Ishikawa (cell line): ENCODE measurements at regions not wholly inside any gene's neighbourhood (a gene's known extent, or its start where the extent isn't known, plus 50 kb on each side); places are given as distances from the start of the nearest gene placed in this dataset.

ENCODE experiments used
- CEBPB ChIP-seq: IDR thresholded peaks from 2 replicates; pipeline ENCODE4 v1.6.1; 2012
- CREB1 ChIP-seq: IDR thresholded peaks from 2 replicates; pipeline ENCODE4 v1.6.1; 2012; ENCODE audit warnings: low read depth
- EP300 ChIP-seq: IDR thresholded peaks from 2 replicates; pipeline ENCODE4 v1.6.1; 2012; ENCODE audit warnings: borderline replicate concordance
- FOXM1 ChIP-seq: IDR thresholded peaks from 2 replicates; pipeline ENCODE4 v1.6.1; 2012; ENCODE audit warnings: low read depth, borderline replicate concordance
- RAD21 ChIP-seq: IDR thresholded peaks from 2 replicates; pipeline ENCODE4 v1.6.1; 2012; ENCODE audit warnings: low read depth
- TAF1 ChIP-seq: IDR thresholded peaks from 2 replicates; pipeline ENCODE4 v1.6.1; 2012; ENCODE audit warnings: low read depth, mild to moderate bottlenecking
- TEAD4 ChIP-seq: IDR thresholded peaks from 2 replicates; pipeline ENCODE4 v1.6.1; 2012
- TF ChIP-seq, protein P1 (sequence below): IDR thresholded peaks from 2 replicates; pipeline ENCODE4 v1.6.1; 2012; ENCODE audit warnings: low read depth, mild to moderate bottlenecking

- no peak for TF ChIP-seq TAF1
- TF ChIP-seq, protein P1, sequence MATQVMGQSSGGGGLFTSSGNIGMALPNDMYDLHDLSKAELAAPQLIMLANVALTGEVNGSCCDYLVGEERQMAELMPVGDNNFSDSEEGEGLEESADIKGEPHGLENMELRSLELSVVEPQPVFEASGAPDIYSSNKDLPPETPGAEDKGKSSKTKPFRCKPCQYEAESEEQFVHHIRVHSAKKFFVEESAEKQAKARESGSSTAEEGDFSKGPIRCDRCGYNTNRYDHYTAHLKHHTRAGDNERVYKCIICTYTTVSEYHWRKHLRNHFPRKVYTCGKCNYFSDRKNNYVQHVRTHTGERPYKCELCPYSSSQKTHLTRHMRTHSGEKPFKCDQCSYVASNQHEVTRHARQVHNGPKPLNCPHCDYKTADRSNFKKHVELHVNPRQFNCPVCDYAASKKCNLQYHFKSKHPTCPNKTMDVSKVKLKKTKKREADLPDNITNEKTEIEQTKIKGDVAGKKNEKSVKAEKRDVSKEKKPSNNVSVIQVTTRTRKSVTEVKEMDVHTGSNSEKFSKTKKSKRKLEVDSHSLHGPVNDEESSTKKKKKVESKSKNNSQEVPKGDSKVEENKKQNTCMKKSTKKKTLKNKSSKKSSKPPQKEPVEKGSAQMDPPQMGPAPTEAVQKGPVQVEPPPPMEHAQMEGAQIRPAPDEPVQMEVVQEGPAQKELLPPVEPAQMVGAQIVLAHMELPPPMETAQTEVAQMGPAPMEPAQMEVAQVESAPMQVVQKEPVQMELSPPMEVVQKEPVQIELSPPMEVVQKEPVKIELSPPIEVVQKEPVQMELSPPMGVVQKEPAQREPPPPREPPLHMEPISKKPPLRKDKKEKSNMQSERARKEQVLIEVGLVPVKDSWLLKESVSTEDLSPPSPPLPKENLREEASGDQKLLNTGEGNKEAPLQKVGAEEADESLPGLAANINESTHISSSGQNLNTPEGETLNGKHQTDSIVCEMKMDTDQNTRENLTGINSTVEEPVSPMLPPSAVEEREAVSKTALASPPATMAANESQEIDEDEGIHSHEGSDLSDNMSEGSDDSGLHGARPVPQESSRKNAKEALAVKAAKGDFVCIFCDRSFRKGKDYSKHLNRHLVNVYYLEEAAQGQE, result no peak
- TF ChIP-seq EP300, result no peak
- no peak for TF ChIP-seq TEAD4
- TF ChIP-seq RAD21, result no peak
- no peak for TF ChIP-seq FOXM1
- TF ChIP-seq CREB1, result no peak
- TF ChIP-seq CEBPB, result no peak
These were observed 111.9 kb upstream of the REG3A start for GRCh38 chr2:79271456-79271855.
